Fibroblast of mammary gland (primary cell): ENCODE measurements at regions not wholly inside any gene's neighbourhood (a gene's known extent, or its start where the extent isn't known, plus 50 kb on each side); places are given as distances from the start of the nearest gene placed in this dataset.

Experiments
- DNase-seq: peaks from one replicate; pipeline ENCODE4 v3.0.0-alpha.2; 2010; ENCODE audit warnings: low read depth
- H3K4me3 ChIP-seq: 2 replicates; pipeline ENCODE4 v1.5.1; 2011; ENCODE audit warnings: low read depth, mild to moderate bottlenecking, low read length, moderate library complexity; ENCODE audit not compliant: control insufficient read depth
- CTCF ChIP-seq: conservative IDR thresholded peaks from 2 replicates; pipeline ENCODE4 v1.5.1; 2011; ENCODE audit warnings: low read depth, low read length, inconsistent platforms; ENCODE audit not compliant: control insufficient read depth, insufficient read depth

DNA sequence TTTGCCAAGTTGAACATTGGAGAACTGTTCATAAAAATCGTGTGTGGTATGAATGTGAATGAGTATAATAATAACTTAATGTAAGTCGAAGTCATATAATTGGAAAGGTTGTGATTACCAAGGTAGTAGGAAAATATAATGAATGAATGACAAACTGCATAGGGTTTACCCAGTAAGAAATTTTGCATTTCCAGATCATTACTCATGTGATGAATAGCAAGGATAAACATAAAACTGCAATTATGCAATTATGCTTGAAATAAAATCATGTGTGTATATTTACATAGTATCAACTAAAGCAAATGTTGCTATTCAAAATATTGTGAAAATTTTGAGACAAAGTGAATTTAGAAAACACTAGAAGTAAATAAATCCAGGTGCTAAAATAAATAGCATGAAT is 1108.7 kb upstream of the TMEFF2 start:
- TF ChIP-seq CTCF = no peak
- no peak overlapping the region for H3K4me3 ChIP-seq
- DNase-seq = no peak

- TF ChIP-seq CTCF = no peak
- no peak overlapping the region for H3K4me3 ChIP-seq
- no peak for DNase-seq
Observed at GRCh38 chr2:193294371-193294770, 1099.6 kb upstream of the TMEFF2 start.

DNA sequence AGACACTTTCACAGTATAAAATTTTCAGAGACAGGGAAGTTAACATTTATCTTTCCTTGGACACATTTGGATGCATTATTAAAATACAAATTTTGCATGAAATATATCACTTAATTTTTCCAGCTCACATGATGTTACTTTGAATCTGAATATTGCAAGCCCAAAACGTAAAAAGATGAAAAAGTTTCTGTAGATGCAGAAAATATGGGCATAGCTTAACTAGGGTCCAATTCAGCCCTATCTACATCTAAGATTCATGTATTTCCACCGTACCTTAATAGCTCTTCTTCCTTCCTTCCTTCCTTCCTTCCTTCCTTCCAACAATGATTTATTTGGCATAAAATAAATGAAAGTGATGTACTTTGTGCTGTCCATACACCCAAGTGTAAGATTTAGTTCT is 1084.6 kb upstream of the TMEFF2 start:
- no peak overlapping the region for H3K4me3 ChIP-seq
- TF ChIP-seq CTCF = no peak
- no peak for DNase-seq

GRCh38 chr2:193276988-193277387 is 1082.3 kb upstream of the TMEFF2 start:
- no peak for DNase-seq
- H3K4me3 ChIP-seq = no peak overlapping the region
- no peak for TF ChIP-seq CTCF

GRCh38 chr2:193276560-193276959 is 1081.8 kb upstream of the TMEFF2 start:
- H3K4me3 ChIP-seq = no peak overlapping the region
- no peak for TF ChIP-seq CTCF
- no peak for DNase-seq

DNA sequence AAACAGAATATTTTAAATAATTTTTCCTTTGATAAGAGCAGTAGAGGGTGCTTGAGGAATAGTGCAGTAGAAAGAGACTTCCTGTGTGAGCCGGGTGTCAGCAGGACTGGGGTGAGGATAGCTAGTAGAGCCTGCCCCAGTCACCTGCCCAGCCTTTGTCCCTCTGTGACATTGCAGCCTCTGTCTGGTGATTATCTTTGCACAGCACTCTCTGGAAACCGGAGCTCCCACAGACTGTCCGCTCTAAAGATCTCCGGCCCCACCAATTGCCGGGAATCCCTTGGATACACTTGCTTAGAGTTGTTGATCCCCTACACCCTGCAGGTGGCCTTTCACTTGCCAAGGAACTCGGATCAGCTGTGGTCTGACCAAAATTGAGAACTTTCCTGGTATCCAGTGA is 1081.3 kb upstream of the TMEFF2 start:
- no peak overlapping the region for H3K4me3 ChIP-seq
- TF ChIP-seq CTCF = no peak
- no peak for DNase-seq

- DNase-seq = no peak
- H3K4me3 ChIP-seq = no peak overlapping the region
- TF ChIP-seq CTCF = no peak
Observed at GRCh38 chr2:193272011-193272410, 1077.3 kb upstream of the TMEFF2 start.
